GM12872 (cell line): ENCODE measurements at regions not wholly inside any gene's neighbourhood (a gene's known extent, or its start where the extent isn't known, plus 50 kb on each side); places are given as distances from the start of the nearest gene placed in this dataset.

Experiments
- TF ChIP-seq, protein P1 (sequence below): IDR thresholded peaks from 3 replicates; pipeline ENCODE4 v1.5.1; 2011; ENCODE audit warnings: low read depth, mild to moderate bottlenecking, low read length, moderate library complexity; ENCODE audit not compliant: insufficient read depth

DNA sequence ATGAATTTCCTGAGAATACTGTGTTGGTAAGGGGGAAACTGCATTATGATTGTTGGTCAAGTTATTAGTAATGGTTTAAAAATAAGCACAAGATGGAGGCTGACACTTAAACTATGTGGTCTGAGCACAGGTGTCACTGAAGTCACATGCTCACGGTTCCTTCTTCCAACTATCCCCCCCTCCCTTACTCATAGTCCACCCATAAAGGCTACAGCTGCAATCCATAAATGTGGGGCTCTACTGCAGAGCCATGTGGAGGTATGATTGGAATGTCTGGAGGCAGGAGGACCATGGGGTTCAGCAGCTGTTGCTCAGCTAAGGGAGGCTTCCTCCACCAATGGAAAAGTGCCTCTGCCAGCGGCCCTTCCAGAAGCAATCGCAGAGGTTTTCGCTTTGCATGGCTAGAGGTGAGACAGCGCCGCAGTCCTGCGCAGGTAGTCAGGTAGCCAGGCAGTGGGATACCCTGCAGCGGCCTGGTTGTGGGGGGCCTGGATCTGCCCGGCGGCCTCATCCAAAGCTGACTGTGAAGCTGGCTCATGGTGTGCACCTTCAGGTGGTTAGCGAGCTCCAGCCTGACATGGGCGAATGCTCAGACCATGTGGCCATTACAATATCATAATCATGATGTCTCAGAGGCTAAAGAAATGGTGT lies 249.6 kb downstream of the DCDC2C start:
- TF ChIP-seq, protein P1, sequence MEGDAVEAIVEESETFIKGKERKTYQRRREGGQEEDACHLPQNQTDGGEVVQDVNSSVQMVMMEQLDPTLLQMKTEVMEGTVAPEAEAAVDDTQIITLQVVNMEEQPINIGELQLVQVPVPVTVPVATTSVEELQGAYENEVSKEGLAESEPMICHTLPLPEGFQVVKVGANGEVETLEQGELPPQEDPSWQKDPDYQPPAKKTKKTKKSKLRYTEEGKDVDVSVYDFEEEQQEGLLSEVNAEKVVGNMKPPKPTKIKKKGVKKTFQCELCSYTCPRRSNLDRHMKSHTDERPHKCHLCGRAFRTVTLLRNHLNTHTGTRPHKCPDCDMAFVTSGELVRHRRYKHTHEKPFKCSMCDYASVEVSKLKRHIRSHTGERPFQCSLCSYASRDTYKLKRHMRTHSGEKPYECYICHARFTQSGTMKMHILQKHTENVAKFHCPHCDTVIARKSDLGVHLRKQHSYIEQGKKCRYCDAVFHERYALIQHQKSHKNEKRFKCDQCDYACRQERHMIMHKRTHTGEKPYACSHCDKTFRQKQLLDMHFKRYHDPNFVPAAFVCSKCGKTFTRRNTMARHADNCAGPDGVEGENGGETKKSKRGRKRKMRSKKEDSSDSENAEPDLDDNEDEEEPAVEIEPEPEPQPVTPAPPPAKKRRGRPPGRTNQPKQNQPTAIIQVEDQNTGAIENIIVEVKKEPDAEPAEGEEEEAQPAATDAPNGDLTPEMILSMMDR = no peak

DNA sequence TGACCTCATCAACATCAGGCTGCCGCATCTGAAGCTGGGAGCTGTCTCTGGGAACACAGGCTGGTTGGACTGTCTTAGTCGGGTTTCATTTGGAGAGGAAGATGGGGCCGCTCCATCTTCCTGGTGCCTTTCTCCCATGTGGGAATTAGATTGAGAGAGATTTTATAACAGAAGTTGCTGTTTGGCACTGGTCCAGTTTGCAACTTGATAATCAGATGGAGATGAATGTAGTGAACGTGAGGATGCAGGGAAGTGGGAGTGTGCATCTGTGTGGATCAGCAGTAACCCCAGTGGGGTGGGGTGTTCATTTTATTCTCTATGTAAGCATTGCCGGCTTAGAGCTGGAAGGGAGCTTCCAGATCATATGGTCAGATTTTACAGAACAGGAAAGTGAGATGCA lies 250.9 kb downstream of the DCDC2C start:
- TF ChIP-seq, protein P1 = no peak

DNA sequence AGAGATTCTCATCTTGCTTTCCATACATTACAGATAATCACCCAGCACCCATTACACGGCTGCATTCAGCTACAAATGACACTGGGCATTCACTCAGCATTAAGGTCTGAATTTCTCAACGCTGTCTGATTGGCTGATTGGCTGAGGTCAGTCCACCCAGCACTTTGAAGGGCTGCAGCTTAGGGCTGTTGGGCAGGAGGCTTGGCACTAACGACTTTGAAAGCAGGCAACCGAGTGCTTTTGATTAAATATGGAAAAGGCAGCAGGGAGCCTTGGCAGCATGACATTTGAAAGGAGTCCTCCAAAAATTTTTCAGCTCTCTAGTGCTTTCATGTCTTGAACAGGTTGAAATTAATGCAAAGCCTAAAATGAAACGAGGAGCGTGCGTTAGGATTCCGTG lies 253.0 kb downstream of the DCDC2C start:
- TF ChIP-seq, protein P1 = no peak

DNA sequence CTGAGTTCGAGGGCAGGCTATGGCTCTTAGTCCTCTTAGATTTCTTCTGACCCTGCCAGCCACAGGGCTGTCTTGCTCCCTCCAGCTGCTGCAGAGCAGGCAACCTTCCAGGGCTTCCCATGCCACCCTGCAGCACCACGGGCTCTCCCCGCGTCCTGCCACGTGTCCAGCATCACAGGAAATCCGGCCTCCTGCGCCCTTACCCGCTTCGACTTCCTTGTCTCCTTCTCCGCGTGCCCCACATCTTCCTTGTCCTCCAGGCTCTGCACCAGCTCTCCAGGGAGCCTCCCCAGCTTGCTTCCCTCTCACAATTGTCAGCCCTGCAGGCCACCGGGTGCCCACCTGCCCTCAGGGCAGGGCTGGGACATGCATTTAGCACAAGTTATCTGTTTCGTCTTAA lies 253.5 kb downstream of the DCDC2C start:
- TF ChIP-seq, protein P1 = no peak

DNA sequence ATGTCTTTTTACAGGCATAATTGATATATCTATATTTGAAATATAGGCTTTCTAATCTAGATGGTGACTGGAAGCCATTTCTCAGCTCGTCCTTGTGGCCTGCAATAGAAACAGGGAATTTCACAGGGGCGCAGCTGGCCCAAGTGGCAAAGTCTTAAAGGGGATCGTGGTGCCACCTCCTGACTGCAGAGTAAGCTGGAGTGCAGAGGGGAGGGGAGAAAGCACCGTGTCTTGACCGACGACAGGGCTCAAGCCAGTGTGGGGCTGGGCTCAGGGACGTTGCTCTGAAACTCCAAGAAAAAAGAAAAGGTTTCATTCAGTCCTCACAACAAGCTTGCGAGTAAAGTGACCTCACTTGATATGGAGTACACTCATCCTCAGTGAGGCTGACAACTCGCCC lies 255.1 kb downstream of the DCDC2C start:
- TF ChIP-seq, protein P1 = no peak

DNA sequence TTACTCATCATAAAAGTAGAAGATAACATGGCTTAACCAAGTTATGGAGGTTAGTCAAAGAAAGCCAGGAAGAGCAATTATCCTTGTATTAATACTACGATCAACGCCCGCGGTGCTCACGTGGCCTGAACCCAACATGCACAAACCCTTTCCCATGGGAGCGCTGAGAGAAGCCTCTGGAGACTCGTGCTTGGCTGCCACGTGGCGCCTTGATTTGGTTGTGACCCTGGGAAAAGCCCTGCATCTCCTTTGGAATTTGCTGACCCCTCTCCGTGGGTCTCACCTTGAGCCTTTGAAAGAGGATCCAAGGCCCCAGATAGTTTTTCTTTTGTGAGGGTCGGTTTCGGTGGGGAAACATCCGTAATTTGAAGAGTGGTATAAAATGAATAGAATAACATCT lies 255.6 kb downstream of the DCDC2C start:
- TF ChIP-seq, protein P1 = no peak

DNA sequence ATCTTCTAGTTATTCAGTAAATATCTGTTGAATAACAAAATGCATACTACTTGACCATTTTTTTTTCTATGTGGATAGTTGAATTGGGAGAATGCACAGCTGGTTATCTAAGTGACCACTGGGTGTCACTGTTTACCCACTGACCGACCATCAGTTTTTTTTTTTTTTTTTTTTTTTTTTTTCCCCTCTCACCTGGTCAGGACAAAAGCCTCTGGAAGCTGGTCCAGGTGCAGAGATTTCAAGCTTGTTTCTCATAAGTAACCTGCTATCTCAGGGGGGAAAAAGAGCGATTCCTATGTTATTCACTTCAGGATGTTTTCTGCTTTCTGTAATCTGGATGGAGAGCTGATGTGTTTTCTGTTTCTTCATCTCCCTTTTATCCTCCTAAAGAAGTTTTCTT lies 256.0 kb downstream of the DCDC2C start:
- TF ChIP-seq, protein P1 = peak; percentile 77
